Caco-2 (cell line): ENCODE measurements at regions not wholly inside any gene's neighbourhood (a gene's known extent, or its start where the extent isn't known, plus 50 kb on each side); places are given as distances from the start of the nearest gene placed in this dataset.

Experiments used
- BruUV-seq: library from RNA; stranded (reverse); fragments of 400-500 nt; replicated peaks from 2 replicates; lab custom pipeline; 2021; lab: Mats Ljungman, UMichigan
- CTCF ChIA-PET: fragments of 300-600 bp; sonication (Branson Sonifier 250); formaldehyde crosslinking; loops from one replicate; lab custom pipeline; 2022; ENCODE audit warnings: antibody characterized with exemption; lab: Charles Lee
- POLR2A ChIA-PET: fragments of 300-600 bp; sonication (Branson Sonifier 250); formaldehyde crosslinking; loops from one replicate; lab custom pipeline; 2022; ENCODE audit warnings: antibody characterized with exemption; lab: Charles Lee
- DNase-seq, 2 experiments: peaks; one replicate each; pipeline versions ENCODE4 v3.0.0 to v3.0.0-alpha.2; 2020 to 2022
- H3K27me3 ChIP-seq: replicated peaks from 2 replicates; pipeline ENCODE4 v1.6.0; 2011; ENCODE audit warnings: low read length; ENCODE audit not compliant: control insufficient read depth, insufficient read depth
- H3K36me3 ChIP-seq: 2 replicates; pipeline ENCODE4 v1.5.1; 2011; ENCODE audit warnings: low read length; ENCODE audit not compliant: control insufficient read depth, insufficient read depth
- H3K4me1 ChIP-seq: fragments of 250-450 bp; sonication (Bioruptor Pico); 2 replicates; pipeline ENCODE4 v1.5.1; 2020; ENCODE audit warnings: mild to moderate bottlenecking
- H3K4me3 ChIP-seq: 2 replicates; pipeline ENCODE4 v1.5.1; 2011; ENCODE audit warnings: low read depth, mild to moderate bottlenecking, control low read depth, low read length
- H3K9me3 ChIP-seq: fragments of 250-450 bp; sonication (Bioruptor Pico); 2 replicates; pipeline ENCODE4 v1.5.1; 2020; ENCODE audit warnings: mild to moderate bottlenecking, moderate library complexity
- H3K27ac Mint-ChIP-seq: one replicate; pipeline ENCODE4 v1.8.0; 2022; ENCODE audit warnings: mixed read lengths; ENCODE audit not compliant: unreplicated experiment
- H3K27me3 Mint-ChIP-seq: one replicate; pipeline ENCODE4 v1.8.0; 2022; ENCODE audit warnings: mixed read lengths; ENCODE audit not compliant: insufficient read depth, unreplicated experiment
- H3K36me3 Mint-ChIP-seq: one replicate; pipeline ENCODE4 v1.8.0; 2022; ENCODE audit warnings: mild to moderate bottlenecking, mixed read lengths; ENCODE audit not compliant: insufficient read depth, unreplicated experiment
- H3K4me1 Mint-ChIP-seq: one replicate; pipeline ENCODE4 v1.8.0; 2022; ENCODE audit warnings: low read depth, mixed read lengths; ENCODE audit not compliant: unreplicated experiment
- H3K4me3 Mint-ChIP-seq: one replicate; pipeline ENCODE4 v1.8.0; 2022; ENCODE audit warnings: mild to moderate bottlenecking, moderate library complexity, mixed read lengths; ENCODE audit not compliant: unreplicated experiment
- H3K9me3 Mint-ChIP-seq: one replicate; pipeline ENCODE4 v1.8.0; 2022; ENCODE audit warnings: mixed read lengths; ENCODE audit not compliant: unreplicated experiment
- CTCF ChIP-seq, 2 experiments: fragments of 200-600 bp in 1 of 2; IDR thresholded peaks; 1 replicate in 1 of 2; 2 replicates in 1 of 2; pipeline versions ENCODE4 v1.5.1 to v1.8.0; 2011 to 2022; ENCODE audit warnings: antibody characterized with exemption in 1 of 2, control low read depth in 1 of 2, inconsistent platforms in 1 of 2, low read depth in 1 of 2, low read length in 1 of 2, mild to moderate bottlenecking in 1 of 2, moderate library complexity in 1 of 2; ENCODE audit not compliant: insufficient read depth in 1 of 2, severe bottlenecking in 1 of 2, unreplicated experiment in 1 of 2
- intact Hi-C: fragments of 100-400 bp; cut with micrococcal nuclease; formaldehyde crosslinking; loops from one replicate; pipeline ENCODE4 v1.10.0; 2022; ENCODE audit not compliant: unreplicated experiment

GRCh38 chr3:63070476-63070810 lies 195.2 kb upstream of the CADPS start:
- ChIA-PET POLR2A (no interaction called here), CTCF (no interaction called here)
- H3K36me3 Mint-ChIP-seq, result no peaks in the 10 kb centered on the region
- H3K4me3 Mint-ChIP-seq, result no peak overlapping the region
- no peaks in the 10 kb centered on the region for H3K9me3 ChIP-seq
- intact Hi-C loops, result no loop called here
- H3K27ac Mint-ChIP-seq, result no peak overlapping the region
- H3K4me1 ChIP-seq, result no peaks in the 10 kb centered on the region
- H3K36me3 ChIP-seq, result no peaks in the 10 kb centered on the region
- no peak for TF ChIP-seq CTCF (IDR thresholded peaks at IDR 0.05; ENCODE audit: insufficient read depth in 1 of 2, low read depth in 1 of 2, low read length in 1 of 2, severe bottlenecking in 1 of 2, unreplicated experiment in 1 of 2)
- H3K9me3 Mint-ChIP-seq, result no peaks in the 10 kb centered on the region
- H3K4me1 Mint-ChIP-seq, result no peaks in the 10 kb centered on the region
- H3K27me3 Mint-ChIP-seq, result no peaks in the 10 kb centered on the region
- no TSS peak for BruUV-seq
- no peak for DNase-seq
- H3K4me3 ChIP-seq, result no peak overlapping the region
- no peaks in the 10 kb centered on the region for H3K27me3 ChIP-seq

GRCh38 chr3:63076357-63076756 lies 201.1 kb upstream of the CADPS start:
- Mint-ChIP-seq H3K27ac (no peak overlapping the region), H3K27me3 (no peaks in the 10 kb centered on the region), H3K9me3 (no peaks in the 10 kb centered on the region), H3K4me3 (no peak overlapping the region), H3K4me1 (no peaks in the 10 kb centered on the region), H3K36me3 (no peaks in the 10 kb centered on the region)
- intact Hi-C loops, result no loop called here
- no peak for TF ChIP-seq CTCF (IDR thresholded peaks at IDR 0.05; ENCODE audit: insufficient read depth in 1 of 2, low read depth in 1 of 2, low read length in 1 of 2, severe bottlenecking in 1 of 2, unreplicated experiment in 1 of 2)
- Histone ChIP-seq H3K27me3 (no peaks in the 10 kb centered on the region), H3K36me3 (no peaks in the 10 kb centered on the region), H3K4me1 (no peaks in the 10 kb centered on the region), H3K9me3 (no peaks in the 10 kb centered on the region), H3K4me3 (no peak overlapping the region)
- CTCF ChIA-PET, result no interaction called here
- POLR2A ChIA-PET, result no interaction called here
- no TSS peak for BruUV-seq
- peak in 1 of 2 experiments; percentile 1 for DNase-seq

- Mint-ChIP-seq H3K4me3 (no peak overlapping the region), H3K36me3 (no peaks in the 10 kb centered on the region), H3K9me3 (peaks cover 10% of the 10 kb centered on the region), H3K27me3 (peaks cover 7% of the 10 kb centered on the region), H3K4me1 (no peaks in the 10 kb centered on the region), H3K27ac (no peak overlapping the region)
- DNase-seq, result no peak
- TF ChIP-seq CTCF (IDR thresholded peaks at IDR 0.05; ENCODE audit: insufficient read depth in 1 of 2, low read depth in 1 of 2, low read length in 1 of 2, severe bottlenecking in 1 of 2, unreplicated experiment in 1 of 2), result no peak
- Histone ChIP-seq H3K4me1 (no peaks in the 10 kb centered on the region), H3K9me3 (no peaks in the 10 kb centered on the region), H3K4me3 (no peak overlapping the region), H3K27me3 (no peaks in the 10 kb centered on the region), H3K36me3 (no peaks in the 10 kb centered on the region)
- POLR2A ChIA-PET, result no interaction called here
- intact Hi-C loops, result no loop called here
- BruUV-seq, result no TSS peak
- CTCF ChIA-PET, result no interaction called here
These were observed 191.9 kb upstream of the SYNPR start for GRCh38 chr3:63086190-63086589.
